ENCODE measurements at regions not wholly inside any gene's neighbourhood (a gene's known extent, or its start where the extent isn't known, plus 50 kb on each side); places are given as distances from the start of the nearest gene placed in this dataset.
A peak's percentile ranks its signal among the peaks of the same experiment; 100 is the strongest.

GRCh38 chr2:151053661-151053990 lies 208.0 kb downstream of the RBM43 start:
- no peaks in the 10 kb centered on the region for H3K36me3 Mint-ChIP-seq (ENCODE audit: low read depth)
- H3K9me3 Mint-ChIP-seq = no peaks in the 10 kb centered on the region
- no peak for DNase-seq (ENCODE audit: low read depth, low spot score)
- no peaks in the 10 kb centered on the region for H3K27me3 Mint-ChIP-seq (ENCODE audit: low read depth)
- peaks cover 16% of the 10 kb centered on the region for H3K4me1 Mint-ChIP-seq
- H3K27ac Mint-ChIP-seq (ENCODE audit: unreplicated experiment) = no peak overlapping the region
- no peak for TF ChIP-seq CTCF (conservative IDR thresholded peaks at IDR 0.05)
- no peak overlapping the region for H3K4me3 Mint-ChIP-seq

GRCh38 chr2:151052850-151053660 lies 208.6 kb downstream of the RBM43 start:
- no peaks in the 10 kb centered on the region for H3K36me3 Mint-ChIP-seq (ENCODE audit: low read depth)
- H3K27me3 Mint-ChIP-seq (ENCODE audit: low read depth) = no peaks in the 10 kb centered on the region
- H3K4me1 Mint-ChIP-seq = peaks cover 16% of the 10 kb centered on the region
- no peak overlapping the region for H3K27ac Mint-ChIP-seq (ENCODE audit: unreplicated experiment)
- TF ChIP-seq CTCF (conservative IDR thresholded peaks at IDR 0.05) = no peak
- H3K9me3 Mint-ChIP-seq = no peaks in the 10 kb centered on the region
- DNase-seq (ENCODE audit: low read depth, low spot score) = no peak
- H3K4me3 Mint-ChIP-seq = no peak overlapping the region

- no peaks in the 10 kb centered on the region for H3K27me3 Mint-ChIP-seq (ENCODE audit: low read depth)
- DNase-seq (ENCODE audit: low read depth, low spot score) = peak; percentile 14
- peaks cover 16% of the 10 kb centered on the region for H3K4me1 Mint-ChIP-seq
- H3K4me3 Mint-ChIP-seq = no peak overlapping the region
- H3K27ac Mint-ChIP-seq (ENCODE audit: unreplicated experiment) = no peak overlapping the region
- H3K9me3 Mint-ChIP-seq = peaks cover 4% of the 10 kb centered on the region
- TF ChIP-seq CTCF (conservative IDR thresholded peaks at IDR 0.05) = peak; percentile 84
- peaks cover 2% of the 10 kb centered on the region for H3K36me3 Mint-ChIP-seq (ENCODE audit: low read depth)
Observed at GRCh38 chr2:151051574-151052220, 210.0 kb downstream of the RBM43 start.

GRCh38 chr2:151049746-151050145 lies 211.9 kb downstream of the RBM43 start:
- Mint-ChIP-seq H3K27ac (ENCODE audit: unreplicated experiment) (no peak overlapping the region), H3K4me3 (no peak overlapping the region), H3K36me3 (ENCODE audit: low read depth) (peaks cover 2% of the 10 kb centered on the region), H3K4me1 (peaks cover 16% of the 10 kb centered on the region), H3K9me3 (peaks cover 4% of the 10 kb centered on the region), H3K27me3 (ENCODE audit: low read depth) (no peaks in the 10 kb centered on the region)
- TF ChIP-seq CTCF (conservative IDR thresholded peaks at IDR 0.05) = no peak
- no peak for DNase-seq (ENCODE audit: low read depth, low spot score)

GRCh38 chr2:151048331-151049054 lies 213.2 kb downstream of the RBM43 start:
- Mint-ChIP-seq H3K4me1 (peaks cover 16% of the 10 kb centered on the region), H3K27ac (ENCODE audit: unreplicated experiment) (no peak overlapping the region), H3K9me3 (peaks cover 4% of the 10 kb centered on the region), H3K27me3 (ENCODE audit: low read depth) (no peaks in the 10 kb centered on the region), H3K4me3 (no peak overlapping the region), H3K36me3 (ENCODE audit: low read depth) (peaks cover 2% of the 10 kb centered on the region)
- DNase-seq (ENCODE audit: low read depth, low spot score) = no peak
- TF ChIP-seq CTCF (conservative IDR thresholded peaks at IDR 0.05) = no peak

All from neural crest cell (in vitro differentiated cells).